ENCODE measurements at regions not wholly inside any gene's neighbourhood (a gene's known extent, or its start where the extent isn't known, plus 50 kb on each side); places are given as distances from the start of the nearest gene placed in this dataset.

DNA sequence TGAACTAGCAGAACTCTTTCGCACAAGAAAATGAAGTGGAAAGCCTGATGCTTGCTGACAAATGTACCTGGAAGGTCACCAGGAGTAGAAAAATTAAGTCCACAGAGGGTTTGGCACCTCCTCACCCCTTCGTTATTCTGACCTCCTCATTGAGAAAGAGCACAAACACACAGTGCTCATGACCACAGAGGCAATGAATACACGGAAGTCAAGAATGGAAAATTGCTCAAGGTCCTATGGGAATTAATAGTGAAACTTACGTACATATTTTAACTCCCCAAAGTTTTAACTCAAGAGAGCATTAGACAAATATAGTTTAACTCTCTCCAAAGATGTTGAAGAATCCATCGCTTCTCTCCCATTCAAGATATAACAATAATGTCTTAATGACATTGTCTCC lies 83.6 kb upstream of the CAMK2D start:
- H3K9me3 ChIP-seq (ENCODE audit: insufficient read depth, low read depth, low read length) = no peaks in the 10 kb centered on the region
- Mint-ChIP-seq H3K9me3 (ENCODE audit: unreplicated experiment) (no peaks in the 10 kb centered on the region), H3K36me3 (ENCODE audit: low read depth, unreplicated experiment) (peaks cover 3% of the 10 kb centered on the region), H3K4me1 (ENCODE audit: low read depth, unreplicated experiment) (peaks cover 10% of the 10 kb centered on the region), H3K4me3 (ENCODE audit: unreplicated experiment) (no peak overlapping the region), H3K27ac (ENCODE audit: unreplicated experiment) (no peak overlapping the region), H3K27me3 (ENCODE audit: low read depth, unreplicated experiment) (no peaks in the 10 kb centered on the region)
- no peak for TF ChIP-seq EZH2 (IDR thresholded peaks at IDR 0.05; ENCODE audit: insufficient read depth, low read length)
- TF ChIP-seq, protein P1, sequence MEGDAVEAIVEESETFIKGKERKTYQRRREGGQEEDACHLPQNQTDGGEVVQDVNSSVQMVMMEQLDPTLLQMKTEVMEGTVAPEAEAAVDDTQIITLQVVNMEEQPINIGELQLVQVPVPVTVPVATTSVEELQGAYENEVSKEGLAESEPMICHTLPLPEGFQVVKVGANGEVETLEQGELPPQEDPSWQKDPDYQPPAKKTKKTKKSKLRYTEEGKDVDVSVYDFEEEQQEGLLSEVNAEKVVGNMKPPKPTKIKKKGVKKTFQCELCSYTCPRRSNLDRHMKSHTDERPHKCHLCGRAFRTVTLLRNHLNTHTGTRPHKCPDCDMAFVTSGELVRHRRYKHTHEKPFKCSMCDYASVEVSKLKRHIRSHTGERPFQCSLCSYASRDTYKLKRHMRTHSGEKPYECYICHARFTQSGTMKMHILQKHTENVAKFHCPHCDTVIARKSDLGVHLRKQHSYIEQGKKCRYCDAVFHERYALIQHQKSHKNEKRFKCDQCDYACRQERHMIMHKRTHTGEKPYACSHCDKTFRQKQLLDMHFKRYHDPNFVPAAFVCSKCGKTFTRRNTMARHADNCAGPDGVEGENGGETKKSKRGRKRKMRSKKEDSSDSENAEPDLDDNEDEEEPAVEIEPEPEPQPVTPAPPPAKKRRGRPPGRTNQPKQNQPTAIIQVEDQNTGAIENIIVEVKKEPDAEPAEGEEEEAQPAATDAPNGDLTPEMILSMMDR (IDR thresholded peaks at IDR 0.05; ENCODE audit: insufficient read depth, low read depth, low read length) = no peak
- no peaks in the 10 kb centered on the region for H3K4me1 ChIP-seq (ENCODE audit: insufficient read depth, low read length)
- H3K4me3 ChIP-seq (ENCODE audit: insufficient read depth, low read depth, low read length) = no peak overlapping the region
- no peaks in the 10 kb centered on the region for H3K36me3 ChIP-seq (ENCODE audit: insufficient read depth, low read length)
- no peaks in the 10 kb centered on the region for H4K20me1 ChIP-seq (ENCODE audit: insufficient read depth, low read length)
- H3K27me3 ChIP-seq (ENCODE audit: insufficient read depth, low read length) = no peaks in the 10 kb centered on the region
- DNase-seq (ENCODE audit: low read depth) (no peak), FAIRE-seq (no peak)
- H3K79me2 ChIP-seq (ENCODE audit: insufficient read depth, low read length) = no peaks in the 10 kb centered on the region
- no peak overlapping the region for H3K27ac ChIP-seq (ENCODE audit: low read depth, low read length)
- H3K9ac ChIP-seq (ENCODE audit: low read length) = no peak overlapping the region
- no peak overlapping the region for H3K4me2 ChIP-seq (ENCODE audit: low read length)
- H2AFZ ChIP-seq (ENCODE audit: low read depth, low read length) = no peak overlapping the region

DNA sequence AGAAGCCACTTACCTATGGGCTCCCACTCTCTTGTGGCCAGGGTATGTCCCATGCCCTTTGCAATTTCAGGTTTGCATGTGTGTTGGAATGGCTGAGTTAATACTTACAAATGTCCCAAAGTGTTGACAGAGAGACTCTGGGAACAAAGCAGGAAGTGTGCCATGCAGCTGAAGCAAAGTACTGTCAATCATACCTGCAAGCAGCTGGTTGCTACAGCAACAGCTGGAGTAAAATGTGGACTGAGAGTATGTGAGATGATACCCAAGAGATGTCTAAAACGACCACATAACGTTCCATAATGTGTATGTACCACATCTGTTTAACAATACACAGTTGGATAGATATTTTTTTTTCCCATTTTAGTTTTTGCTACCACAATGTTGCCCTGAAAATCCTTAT lies 82.8 kb upstream of the CAMK2D start:
- H3K4me3 Mint-ChIP-seq (ENCODE audit: unreplicated experiment) = no peak overlapping the region
- peaks cover 13% of the 10 kb centered on the region for H3K4me1 Mint-ChIP-seq (ENCODE audit: low read depth, unreplicated experiment)
- no peak for TF ChIP-seq EZH2 (IDR thresholded peaks at IDR 0.05; ENCODE audit: insufficient read depth, low read length)
- TF ChIP-seq, protein P1 (IDR thresholded peaks at IDR 0.05; ENCODE audit: insufficient read depth, low read depth, low read length) = no peak
- Histone ChIP-seq H3K27me3 (ENCODE audit: insufficient read depth, low read length) (no peaks in the 10 kb centered on the region), H3K9me3 (ENCODE audit: insufficient read depth, low read depth, low read length) (no peaks in the 10 kb centered on the region), H3K27ac (ENCODE audit: low read depth, low read length) (no peak overlapping the region), H3K36me3 (ENCODE audit: insufficient read depth, low read length) (no peaks in the 10 kb centered on the region), H3K4me2 (ENCODE audit: low read length) (no peak overlapping the region), H3K79me2 (ENCODE audit: insufficient read depth, low read length) (no peaks in the 10 kb centered on the region), H3K9ac (ENCODE audit: low read length) (no peak overlapping the region), H3K4me3 (ENCODE audit: insufficient read depth, low read depth, low read length) (no peak overlapping the region), H4K20me1 (ENCODE audit: insufficient read depth, low read length) (no peaks in the 10 kb centered on the region), H2AFZ (ENCODE audit: low read depth, low read length) (no peak overlapping the region), H3K4me1 (ENCODE audit: insufficient read depth, low read length) (no peaks in the 10 kb centered on the region)
- no peak for FAIRE-seq
- no peaks in the 10 kb centered on the region for H3K27me3 Mint-ChIP-seq (ENCODE audit: low read depth, unreplicated experiment)
- peaks cover 3% of the 10 kb centered on the region for H3K36me3 Mint-ChIP-seq (ENCODE audit: low read depth, unreplicated experiment)
- no peak for DNase-seq (ENCODE audit: low read depth)
- no peak overlapping the region for H3K27ac Mint-ChIP-seq (ENCODE audit: unreplicated experiment)
- no peaks in the 10 kb centered on the region for H3K9me3 Mint-ChIP-seq (ENCODE audit: unreplicated experiment)

- peaks cover 37% of the 10 kb centered on the region for H3K4me1 Mint-ChIP-seq (ENCODE audit: low read depth, unreplicated experiment)
Observed at GRCh38 chr4:113840861-113841260, 79.3 kb upstream of the CAMK2D start.

More at GRCh38 chr4:113840861-113841260, 79.3 kb upstream of the CAMK2D start:
- Histone ChIP-seq H3K4me3 (ENCODE audit: insufficient read depth, low read depth, low read length) (no peak overlapping the region), H3K4me2 (ENCODE audit: low read length) (no peak overlapping the region), H3K9me3 (ENCODE audit: insufficient read depth, low read depth, low read length) (no peaks in the 10 kb centered on the region), H3K79me2 (ENCODE audit: insufficient read depth, low read length) (no peaks in the 10 kb centered on the region), H3K36me3 (ENCODE audit: insufficient read depth, low read length) (no peaks in the 10 kb centered on the region), H2AFZ (ENCODE audit: low read depth, low read length) (no peak overlapping the region), H3K27ac (ENCODE audit: low read depth, low read length) (no peak overlapping the region), H3K9ac (ENCODE audit: low read length) (no peak overlapping the region), H3K4me1 (ENCODE audit: insufficient read depth, low read length) (peaks cover 15% of the 10 kb centered on the region), H4K20me1 (ENCODE audit: insufficient read depth, low read length) (no peaks in the 10 kb centered on the region), H3K27me3 (ENCODE audit: insufficient read depth, low read length) (no peaks in the 10 kb centered on the region)
- no peak for FAIRE-seq
- no peak for DNase-seq (ENCODE audit: low read depth)
- H3K4me3 Mint-ChIP-seq (ENCODE audit: unreplicated experiment) = no peak overlapping the region
- H3K27me3 Mint-ChIP-seq (ENCODE audit: low read depth, unreplicated experiment) = no peaks in the 10 kb centered on the region
- no peak overlapping the region for H3K27ac Mint-ChIP-seq (ENCODE audit: unreplicated experiment)
- no peaks in the 10 kb centered on the region for H3K9me3 Mint-ChIP-seq (ENCODE audit: unreplicated experiment)
- TF ChIP-seq, protein P1 (IDR thresholded peaks at IDR 0.05; ENCODE audit: insufficient read depth, low read depth, low read length) = no peak
- no peak for TF ChIP-seq EZH2 (IDR thresholded peaks at IDR 0.05; ENCODE audit: insufficient read depth, low read length)
- H3K36me3 Mint-ChIP-seq (ENCODE audit: low read depth, unreplicated experiment) = no peaks in the 10 kb centered on the region
